SK-N-SH (cell line): ENCODE measurements at regions not wholly inside any gene's neighbourhood (a gene's known extent, or its start where the extent isn't known, plus 50 kb on each side); places are given as distances from the start of the nearest gene placed in this dataset.

Experiments
- CTCF ChIA-PET: fragments of 300-600, 350-600 bp; formaldehyde crosslinking; extraction: SDS; loops from one replicate; lab custom pipeline; 2021; lab: Yijun Ruan, JAX
- POLR2A ChIA-PET: fragments of 350-600 bp; sonication (Branson Sonifier 250); formaldehyde crosslinking; extraction: SDS; loops from one replicate; lab custom pipeline; 2020; ENCODE audit warnings: antibody characterized with exemption, inconsistent platforms; lab: Yijun Ruan, JAX
- DNase-seq: peaks from one replicate; pipeline ENCODE4 v3.0.0; 2012
- H2AFZ ChIP-seq: fragments of 200-600 bp; sonication (generic); 2 replicates; pipeline ENCODE4 v1.8.1; 2016; ENCODE audit warnings: antibody characterized with exemption, mild to moderate bottlenecking, low read depth
- H3F3A ChIP-seq: fragments of 200-600 bp; sonication (generic); replicated peaks from 2 replicates; pipeline ENCODE3; 2016; ENCODE audit warnings: antibody characterized with exemption, mild to moderate bottlenecking; ENCODE audit not compliant: insufficient read depth
- H3K27ac ChIP-seq, 2 experiments: fragments of 200-500 bp in 1 of 2; fragments of 200-600 bp in 1 of 2; sonication (Bioruptor generic) in 1 of 2; sonication (generic), shearing (Covaris generic) in 1 of 2; 2 replicates each; pipeline versions ENCODE4 v1.5.1 to v1.6.1; 2014 to 2016; ENCODE audit warnings: low read depth in 2 of 2, inconsistent platforms in 1 of 2, low read length in 1 of 2, mild to moderate bottlenecking in 1 of 2, mixed read lengths in 1 of 2
- H3K27me3 ChIP-seq: fragments of 200-600 bp; sonication (generic), shearing (Covaris generic); 2 replicates; pipeline ENCODE4 v1.6.1; 2016; ENCODE audit warnings: mixed run types; ENCODE audit not compliant: insufficient read depth
- H3K36me3 ChIP-seq, 2 experiments: fragments of 200-500 bp in 1 of 2; fragments of 200-600 bp in 1 of 2; sonication (Bioruptor generic) in 1 of 2; sonication (generic) in 1 of 2; replicated peaks in 1 of 2; 2 replicates each; pipeline versions ENCODE3 to v1.5.1; 2014 to 2016; ENCODE audit warnings: low read length in 1 of 2, mild to moderate bottlenecking in 1 of 2; ENCODE audit not compliant: insufficient read depth in 2 of 2, control insufficient read depth in 1 of 2
- H3K4me1 ChIP-seq, 2 experiments: fragments of 200-500 bp in 1 of 2; fragments of 200-600 bp in 1 of 2; sonication (Bioruptor generic) in 1 of 2; sonication (generic), shearing (Covaris generic) in 1 of 2; 2 replicates each; pipeline versions ENCODE4 v1.5.1 to v1.6.1; 2014 to 2016; ENCODE audit warnings: low read depth in 1 of 2, low read length in 1 of 2, mixed run types in 1 of 2; ENCODE audit not compliant: insufficient read depth in 2 of 2, control insufficient read depth in 1 of 2
- H3K4me2 ChIP-seq: fragments of 200-600 bp; sonication (generic), shearing (Covaris generic); 2 replicates; pipeline ENCODE4 v1.6.1; 2017; ENCODE audit warnings: mixed run types
- H3K4me3 ChIP-seq, 2 experiments: fragments of 200-500 bp in 1 of 2; fragments of 200-600 bp in 1 of 2; sonication (Bioruptor generic) in 1 of 2; sonication (generic), shearing (Covaris generic) in 1 of 2; 2 replicates each; pipeline versions ENCODE4 v1.5.1 to v1.8.1; 2014 to 2016; ENCODE audit warnings: low read depth in 2 of 2, inconsistent platforms in 1 of 2, low read length in 1 of 2, mild to moderate bottlenecking in 1 of 2, mixed read lengths in 1 of 2, moderate library complexity in 1 of 2
- H3K79me2 ChIP-seq: fragments of 200-600 bp; sonication (generic); 2 replicates; pipeline ENCODE4 v1.8.1; 2017; ENCODE audit warnings: mild to moderate bottlenecking; ENCODE audit not compliant: insufficient read depth
- H3K9ac ChIP-seq: fragments of 200-600 bp; sonication (generic); 2 replicates; pipeline ENCODE4 v1.6.1; 2017; ENCODE audit warnings: mixed run types
- H3K9me2 ChIP-seq: fragments of 200-600 bp; sonication (generic); 2 replicates; pipeline ENCODE4 v1.6.1; 2017; ENCODE audit warnings: mixed run types
- H3K9me3 ChIP-seq: fragments of 200-600 bp; sonication (generic); 2 replicates; pipeline ENCODE4 v1.6.1; 2017; ENCODE audit warnings: mixed run types, mild to moderate bottlenecking, moderate library complexity
- H4K20me1 ChIP-seq: fragments of 200-600 bp; sonication (generic); 2 replicates; pipeline ENCODE4 v1.6.1; 2017; ENCODE audit warnings: mild to moderate bottlenecking, mixed run types; ENCODE audit not compliant: insufficient read depth
- CHD2 ChIP-seq: fragments of 150-350 bp; IDR thresholded peaks from 2 replicates; pipeline ENCODE4 v1.6.1; 2018; ENCODE audit warnings: low read length; ENCODE audit not compliant: partially characterized antibody
- CTCF ChIP-seq: fragments of 200-600 bp; sonication (generic); IDR thresholded peaks from 2 replicates; pipeline ENCODE4 v1.6.1; 2017; ENCODE audit warnings: antibody characterized with exemption, mild to moderate bottlenecking, moderate library complexity
- FOSL2 ChIP-seq: IDR thresholded peaks from 2 replicates; pipeline ENCODE4 v1.4.0; 2012; ENCODE audit warnings: low read depth, mild to moderate bottlenecking, moderate library complexity, borderline replicate concordance
- GATA2 ChIP-seq: sonication (generic); formaldehyde crosslinking; IDR thresholded peaks from 2 replicates; pipeline ENCODE4 v1.5.0; 2020; ENCODE audit warnings: mild to moderate bottlenecking, missing genetic modification reagents
- MXI1 ChIP-seq: IDR thresholded peaks from 2 replicates; pipeline ENCODE4 v1.6.1; 2012; ENCODE audit warnings: mild to moderate bottlenecking, low read depth, low read length, improper control_type of control experiment
- NRF1 ChIP-seq: IDR thresholded peaks from 2 replicates; pipeline ENCODE4 v1.6.1; 2012; ENCODE audit warnings: low read depth, mild to moderate bottlenecking, low read length
- POLR2AphosphoS5 ChIP-seq: IDR thresholded peaks from 2 replicates; pipeline ENCODE4 v1.6.1; 2012; ENCODE audit warnings: low read depth, low read length
- RAD21 ChIP-seq: IDR thresholded peaks from 2 replicates; pipeline ENCODE4 v1.6.1; 2012; ENCODE audit warnings: mild to moderate bottlenecking, low read length
- RFX5 ChIP-seq: IDR thresholded peaks from 2 replicates; pipeline ENCODE4 v1.6.1; 2012; ENCODE audit warnings: mild to moderate bottlenecking, improper control_type of control experiment, low read length
- RXRA ChIP-seq: IDR thresholded peaks from 2 replicates; pipeline ENCODE4 v1.4.0; 2012; ENCODE audit warnings: low read depth, mild to moderate bottlenecking, borderline replicate concordance
- WGBS: methylation state at CpG from one replicate; pipeline ENCODE4 v1.1.6; 2017; ENCODE audit warnings: low lambda C conversion rate; 5-methylcytosine and 5-hydroxymethylcytosine counted together
- TF ChIP-seq, protein P1 (sequence below): IDR thresholded peaks from 2 replicates; pipeline ENCODE4 v1.4.0; 2012; ENCODE audit warnings: low read depth, borderline replicate concordance

- DNase-seq = no peak
- Histone ChIP-seq H3K27ac (no peak overlapping the region), H3K9me2 (no peaks in the 10 kb centered on the region), H3K9me3 (no peaks in the 10 kb centered on the region), H3K4me1 (no peaks in the 10 kb centered on the region), H3F3A (no peaks in the 10 kb centered on the region), H3K9ac (no peak overlapping the region), H3K27me3 (peaks cover 26% of the 10 kb centered on the region; the same call in 1 of the 2 replicates), H3K36me3 (no peaks in the 10 kb centered on the region), H3K4me2 (no peak overlapping the region), H2AFZ (no peak overlapping the region), H3K4me3 (no peak overlapping the region), H3K79me2 (no peaks in the 10 kb centered on the region), H4K20me1 (no peaks in the 10 kb centered on the region)
- WGBS = 1% methylated on average over 4 of the region's 7 CpGs
- POLR2A ChIA-PET = no interaction called here
- CTCF ChIA-PET = interaction anchor here (1.0 kb wide), 1 partner anchor 453 kb away, joined by 3 read pairs; no protein-coding TSS in a partner anchor
- no peak for TF ChIP-seq NRF1
- TF ChIP-seq POLR2AphosphoS5 = no peak
- no peak for TF ChIP-seq RAD21
Measured at GRCh38 chr20:57003012-57003411, 263.4 kb downstream of the BMP7 start.

DNA sequence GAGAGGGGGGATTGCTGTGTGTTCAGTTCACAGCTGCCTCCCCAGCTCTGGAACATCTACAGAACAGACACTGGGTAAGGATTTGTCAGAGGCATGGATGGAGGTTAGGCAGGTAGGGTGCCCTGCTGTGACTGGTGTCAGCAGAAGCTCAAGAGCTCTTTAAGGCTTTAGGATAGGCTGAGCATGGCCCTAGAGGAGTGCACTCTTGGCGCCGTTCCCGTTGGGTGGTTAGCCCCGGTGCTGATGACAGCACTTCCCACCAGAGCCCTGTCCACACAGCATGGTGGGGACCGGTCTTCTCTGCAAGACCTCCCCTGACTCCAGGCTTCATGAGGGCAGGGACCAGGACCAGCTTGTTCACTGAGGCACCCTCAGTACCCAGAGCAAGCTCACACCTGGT is 262.0 kb downstream of the BMP7 start:
- Histone ChIP-seq H3K27me3 (peaks cover 32% of the 10 kb centered on the region; the same call in 1 of the 2 replicates), H3K9ac (no peak overlapping the region), H3F3A (no peaks in the 10 kb centered on the region), H3K4me2 (no peak overlapping the region), H3K9me2 (no peaks in the 10 kb centered on the region), H4K20me1 (no peaks in the 10 kb centered on the region)
- CTCF ChIA-PET = interaction anchor here (0.7 kb wide), 1 partner anchor 9 kb away, joined by 6 read pairs; no protein-coding TSS in a partner anchor
- TF ChIP-seq CTCF = no peak
- no peak for TF ChIP-seq FOSL2
- TF ChIP-seq, all 33 proteins: peak for 0
- no peak overlapping the region for H3K27ac ChIP-seq
- DNase-seq = no peak
- POLR2A ChIA-PET = no interaction called here
- WGBS = 16% methylated on average over 3 of the region's 5 CpGs
- no peaks in the 10 kb centered on the region for H3K79me2 ChIP-seq
- no peaks in the 10 kb centered on the region for H3K4me1 ChIP-seq
- no peak overlapping the region for H3K4me3 ChIP-seq
- no peak overlapping the region for H2AFZ ChIP-seq
- H3K9me3 ChIP-seq = no peaks in the 10 kb centered on the region
- no peaks in the 10 kb centered on the region for H3K36me3 ChIP-seq

DNA sequence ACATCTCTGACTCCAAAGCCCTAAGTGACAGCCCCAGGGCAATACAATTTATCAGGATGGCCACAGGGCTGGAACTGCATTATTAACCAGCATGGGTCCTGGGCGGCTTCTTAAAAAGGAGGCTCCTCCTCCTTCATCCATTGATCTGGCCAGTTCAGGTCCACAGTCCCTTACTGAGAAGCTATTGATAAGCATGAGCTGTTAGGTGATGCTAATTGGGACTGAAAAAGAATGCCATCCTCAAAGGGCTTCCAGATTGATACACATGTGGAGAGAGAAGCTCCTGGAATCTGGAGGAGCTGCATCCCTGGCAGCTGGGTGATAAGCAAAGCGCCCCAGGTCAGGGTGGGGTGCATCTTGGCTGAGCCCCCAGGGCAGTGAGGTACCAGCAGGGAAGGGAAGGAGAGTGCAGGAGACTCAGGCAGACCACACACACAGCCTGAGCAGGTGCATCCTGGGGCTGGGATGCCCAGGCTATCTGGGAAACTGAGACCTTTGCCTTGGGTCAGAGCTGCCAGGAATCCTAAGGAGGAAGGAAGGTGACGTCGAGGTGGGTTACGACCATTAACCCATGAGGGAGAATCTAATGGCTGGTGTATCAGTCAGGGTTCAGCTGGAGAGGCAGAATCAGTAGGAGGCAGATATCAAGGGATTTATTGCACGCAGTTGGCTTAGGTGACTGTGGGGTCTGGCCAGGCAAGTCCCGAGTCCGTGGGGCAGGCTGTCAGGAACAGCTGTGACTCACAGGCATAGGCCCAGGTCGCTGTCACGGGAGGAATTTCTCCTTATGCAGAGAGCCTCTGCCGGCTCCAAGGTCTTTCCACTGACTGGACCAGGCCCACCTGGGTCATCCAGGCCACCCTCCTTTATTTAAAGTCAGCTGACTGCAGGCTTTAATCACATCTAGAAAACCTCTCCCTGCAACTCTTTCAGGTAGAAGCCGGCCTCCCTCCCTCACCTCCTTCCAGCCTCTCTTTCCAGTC is 261.2 kb downstream of the BMP7 start:
- Histone ChIP-seq H3K4me3 (no peak overlapping the region), H3K27me3 (peaks cover 40% of the 10 kb centered on the region; the same call in 1 of the 2 replicates), H3K4me2 (no peak overlapping the region), H3K36me3 (no peaks in the 10 kb centered on the region), H3K9me2 (no peaks in the 10 kb centered on the region), H3F3A (no peaks in the 10 kb centered on the region), H3K27ac (no peak overlapping the region), H3K9me3 (no peaks in the 10 kb centered on the region), H4K20me1 (no peaks in the 10 kb centered on the region), H2AFZ (no peak overlapping the region), H3K9ac (no peak overlapping the region), H3K4me1 (no peaks in the 10 kb centered on the region), H3K79me2 (no peaks in the 10 kb centered on the region)
- no peak for DNase-seq
- CTCF ChIA-PET = interaction anchor here (1.0 to 2.1 kb wide), 2 partner anchors 9 to 10 kb away, joined by 3 to 11 read pairs; no protein-coding TSS in a partner anchor
- TF ChIP-seq RXRA (no peak), GATA2 (CRISPR knock-in tag) (no peak), CHD2 (no peak), RFX5 (no peak), CTCF (no peak), MXI1 (no peak)
- TF ChIP-seq, protein P1, sequence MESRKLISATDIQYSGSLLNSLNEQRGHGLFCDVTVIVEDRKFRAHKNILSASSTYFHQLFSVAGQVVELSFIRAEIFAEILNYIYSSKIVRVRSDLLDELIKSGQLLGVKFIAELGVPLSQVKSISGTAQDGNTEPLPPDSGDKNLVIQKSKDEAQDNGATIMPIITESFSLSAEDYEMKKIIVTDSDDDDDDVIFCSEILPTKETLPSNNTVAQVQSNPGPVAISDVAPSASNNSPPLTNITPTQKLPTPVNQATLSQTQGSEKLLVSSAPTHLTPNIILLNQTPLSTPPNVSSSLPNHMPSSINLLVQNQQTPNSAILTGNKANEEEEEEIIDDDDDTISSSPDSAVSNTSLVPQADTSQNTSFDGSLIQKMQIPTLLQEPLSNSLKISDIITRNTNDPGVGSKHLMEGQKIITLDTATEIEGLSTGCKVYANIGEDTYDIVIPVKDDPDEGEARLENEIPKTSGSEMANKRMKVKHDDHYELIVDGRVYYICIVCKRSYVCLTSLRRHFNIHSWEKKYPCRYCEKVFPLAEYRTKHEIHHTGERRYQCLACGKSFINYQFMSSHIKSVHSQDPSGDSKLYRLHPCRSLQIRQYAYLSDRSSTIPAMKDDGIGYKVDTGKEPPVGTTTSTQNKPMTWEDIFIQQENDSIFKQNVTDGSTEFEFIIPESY = no peak
- 18% methylated on average over 10 of the region's 12 CpGs for WGBS
- POLR2A ChIA-PET = no interaction called here
